Cardiac fibroblast (primary cell): ENCODE measurements at regions not wholly inside any gene's neighbourhood (a gene's known extent, or its start where the extent isn't known, plus 50 kb on each side); places are given as distances from the start of the nearest gene placed in this dataset.
"Not testable (repeated sequence)": the region's sequence is repeated elsewhere in the genome, so short reads cannot be mapped to it uniquely, and the experiment has no call there.

Experiments used
- DNase-seq, 2 donors: peaks; one replicate each; pipeline versions ENCODE4 v3.0.0 to v3.0.0-alpha.2; 2010; ENCODE audit warnings: low read depth in 2 of 2
- H3K4me3 ChIP-seq, 2 donors: replicated peaks in 1 of 2; 1 replicate in 1 of 2; 2 replicates in 1 of 2; pipeline ENCODE4 v1.5.1; 2011; ENCODE audit warnings: low read depth in 2 of 2, low read length in 2 of 2, mild to moderate bottlenecking in 2 of 2, moderate library complexity in 1 of 2
- TF ChIP-seq, protein P1 (sequence below): IDR thresholded peaks from one replicate; pipeline ENCODE4 v1.5.1; 2011; ENCODE audit warnings: low read depth, mild to moderate bottlenecking, low read length, inconsistent platforms

DNA sequence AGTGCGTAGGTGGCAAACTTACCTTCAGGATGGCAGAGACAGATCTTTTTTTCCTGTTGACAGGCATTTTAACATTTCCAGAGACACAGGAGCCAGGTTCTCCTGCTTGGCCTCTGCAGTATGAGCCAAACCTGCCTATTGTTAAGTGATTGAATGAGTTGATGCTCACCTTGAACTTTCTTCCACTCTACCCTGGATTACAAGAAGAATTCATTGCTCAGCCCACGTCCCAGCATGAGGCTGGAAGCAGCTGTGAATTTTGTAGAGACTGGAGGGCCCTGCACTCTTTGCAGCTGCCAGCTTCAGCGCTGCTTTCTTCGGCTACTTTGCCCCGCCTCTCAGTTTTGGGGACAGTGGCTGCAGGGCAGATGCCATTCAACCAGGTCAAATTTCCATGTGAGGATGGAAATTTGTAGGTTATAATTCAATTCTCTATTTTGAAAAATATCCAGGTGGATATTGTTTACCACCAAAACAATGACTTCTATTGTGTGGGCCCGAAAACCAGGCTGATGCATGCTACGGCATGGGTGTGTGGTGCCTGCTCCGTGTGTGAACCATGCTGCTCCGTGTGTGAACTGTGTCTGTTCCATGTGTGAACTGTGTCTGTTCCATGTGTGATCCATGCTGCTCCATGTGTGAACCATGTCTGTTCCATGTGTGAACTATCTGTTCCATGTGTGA, 75.2 kb upstream of the METTL9 start:
- DNase-seq = no peak
- no peak overlapping the region for H3K4me3 ChIP-seq
- TF ChIP-seq, protein P1, sequence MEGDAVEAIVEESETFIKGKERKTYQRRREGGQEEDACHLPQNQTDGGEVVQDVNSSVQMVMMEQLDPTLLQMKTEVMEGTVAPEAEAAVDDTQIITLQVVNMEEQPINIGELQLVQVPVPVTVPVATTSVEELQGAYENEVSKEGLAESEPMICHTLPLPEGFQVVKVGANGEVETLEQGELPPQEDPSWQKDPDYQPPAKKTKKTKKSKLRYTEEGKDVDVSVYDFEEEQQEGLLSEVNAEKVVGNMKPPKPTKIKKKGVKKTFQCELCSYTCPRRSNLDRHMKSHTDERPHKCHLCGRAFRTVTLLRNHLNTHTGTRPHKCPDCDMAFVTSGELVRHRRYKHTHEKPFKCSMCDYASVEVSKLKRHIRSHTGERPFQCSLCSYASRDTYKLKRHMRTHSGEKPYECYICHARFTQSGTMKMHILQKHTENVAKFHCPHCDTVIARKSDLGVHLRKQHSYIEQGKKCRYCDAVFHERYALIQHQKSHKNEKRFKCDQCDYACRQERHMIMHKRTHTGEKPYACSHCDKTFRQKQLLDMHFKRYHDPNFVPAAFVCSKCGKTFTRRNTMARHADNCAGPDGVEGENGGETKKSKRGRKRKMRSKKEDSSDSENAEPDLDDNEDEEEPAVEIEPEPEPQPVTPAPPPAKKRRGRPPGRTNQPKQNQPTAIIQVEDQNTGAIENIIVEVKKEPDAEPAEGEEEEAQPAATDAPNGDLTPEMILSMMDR = no peak

DNA sequence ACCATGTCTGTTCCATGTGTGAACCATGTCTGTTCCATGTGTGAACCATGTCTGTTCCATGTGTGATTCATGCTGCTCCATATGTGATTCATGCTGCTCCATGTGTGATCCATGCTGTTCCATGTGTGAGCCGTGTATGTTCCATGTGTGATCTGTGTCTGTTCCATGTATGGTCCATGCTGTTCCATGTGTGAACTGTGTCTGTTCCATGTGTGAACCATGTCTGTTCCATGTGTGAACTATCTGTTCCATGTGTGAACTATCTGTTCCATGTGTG, 74.7 kb upstream of the METTL9 start:
- H3K4me3 ChIP-seq, DNase-seq: not testable (repeated sequence)

DNA sequence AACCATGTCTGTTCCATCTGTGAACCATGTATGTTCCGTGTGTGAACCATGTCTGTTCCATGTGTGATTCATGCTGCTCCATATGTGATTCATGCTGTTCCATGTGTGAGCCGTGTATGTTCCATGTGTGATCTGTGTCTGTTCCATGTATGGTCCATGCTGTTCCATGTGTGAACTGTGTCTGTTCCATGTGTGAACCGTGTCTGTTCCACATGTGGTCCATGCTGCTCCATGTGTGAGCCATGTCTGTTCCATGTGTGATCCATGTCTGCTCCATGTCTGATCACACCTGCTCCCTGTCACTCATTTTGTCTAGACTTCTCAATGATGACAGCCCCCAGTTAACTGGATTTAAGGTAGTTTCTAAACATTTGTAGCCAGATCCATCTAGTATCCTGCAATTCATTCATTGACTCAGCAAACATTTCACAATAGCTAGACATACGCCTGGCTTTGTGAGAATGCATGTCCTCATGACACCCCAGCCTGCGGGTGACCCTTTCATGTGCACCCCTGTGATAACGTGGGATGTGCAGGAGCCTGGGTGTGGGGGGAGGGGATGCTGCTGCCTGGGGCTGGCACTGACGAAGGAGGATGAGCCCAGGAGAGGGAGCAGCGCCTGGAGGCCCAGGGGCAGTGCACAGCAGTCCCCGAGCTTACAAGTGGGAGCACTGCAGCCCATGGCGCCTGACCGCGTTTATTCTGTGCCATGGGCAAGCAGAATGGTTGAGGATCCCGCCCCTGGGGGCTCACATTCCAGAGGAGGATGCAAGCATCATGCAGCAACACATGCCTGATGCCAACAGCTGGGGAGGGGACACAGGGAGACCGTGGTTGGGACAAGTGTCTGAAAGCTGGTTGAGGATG, 74.1 kb upstream of the METTL9 start:
- peak; percentile 62 to 84 for DNase-seq
- not testable (repeated sequence) for H3K4me3 ChIP-seq

DNA sequence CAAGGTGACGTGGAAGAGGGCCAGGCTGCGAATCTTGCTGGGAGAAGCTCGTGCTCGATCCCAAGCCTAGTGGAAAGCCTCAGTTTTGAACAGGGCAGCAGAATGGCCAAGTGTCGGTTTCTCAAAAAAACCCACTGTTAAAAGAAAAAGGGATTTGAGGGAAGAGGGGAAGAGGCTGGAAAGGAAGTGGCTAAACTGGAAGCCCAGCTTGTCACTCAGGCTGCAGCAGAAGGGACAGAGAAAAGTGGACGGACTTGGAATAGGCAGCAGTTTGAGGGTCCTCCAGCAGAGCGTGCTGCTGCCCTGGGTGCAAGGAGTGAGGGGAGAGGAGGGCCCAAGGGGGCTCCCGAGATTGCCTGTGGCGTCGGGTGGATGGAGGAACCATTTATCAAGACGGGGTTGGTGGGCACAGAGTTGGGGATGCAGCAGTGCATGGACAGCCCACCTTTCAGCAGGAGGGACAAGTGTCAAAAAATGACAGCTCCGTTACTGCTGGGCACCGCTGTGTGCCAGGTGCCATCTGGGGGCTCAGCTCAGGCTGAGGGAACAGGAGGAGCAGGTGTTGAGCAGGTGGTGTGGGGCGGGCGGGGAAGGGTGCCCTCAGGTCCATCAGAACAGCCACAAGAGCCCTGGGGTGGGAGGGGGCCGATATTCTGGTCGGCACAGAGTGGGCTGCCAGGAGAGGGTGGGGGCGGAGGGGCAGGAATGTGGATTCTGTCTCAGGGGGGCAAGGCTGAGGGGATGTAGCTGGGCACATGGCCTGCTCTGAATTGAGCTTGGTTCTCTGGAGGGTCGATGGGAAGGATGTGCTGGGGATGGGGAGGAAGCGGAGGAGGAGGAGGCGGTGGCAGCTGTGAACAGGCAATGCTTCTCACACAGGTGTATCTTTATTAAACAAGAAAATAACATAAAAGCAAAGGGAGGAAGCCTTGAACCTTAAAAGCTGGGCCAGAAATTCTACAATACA, 73.1 kb upstream of the METTL9 start:
- not testable (repeated sequence) for H3K4me3 ChIP-seq, DNase-seq

DNA sequence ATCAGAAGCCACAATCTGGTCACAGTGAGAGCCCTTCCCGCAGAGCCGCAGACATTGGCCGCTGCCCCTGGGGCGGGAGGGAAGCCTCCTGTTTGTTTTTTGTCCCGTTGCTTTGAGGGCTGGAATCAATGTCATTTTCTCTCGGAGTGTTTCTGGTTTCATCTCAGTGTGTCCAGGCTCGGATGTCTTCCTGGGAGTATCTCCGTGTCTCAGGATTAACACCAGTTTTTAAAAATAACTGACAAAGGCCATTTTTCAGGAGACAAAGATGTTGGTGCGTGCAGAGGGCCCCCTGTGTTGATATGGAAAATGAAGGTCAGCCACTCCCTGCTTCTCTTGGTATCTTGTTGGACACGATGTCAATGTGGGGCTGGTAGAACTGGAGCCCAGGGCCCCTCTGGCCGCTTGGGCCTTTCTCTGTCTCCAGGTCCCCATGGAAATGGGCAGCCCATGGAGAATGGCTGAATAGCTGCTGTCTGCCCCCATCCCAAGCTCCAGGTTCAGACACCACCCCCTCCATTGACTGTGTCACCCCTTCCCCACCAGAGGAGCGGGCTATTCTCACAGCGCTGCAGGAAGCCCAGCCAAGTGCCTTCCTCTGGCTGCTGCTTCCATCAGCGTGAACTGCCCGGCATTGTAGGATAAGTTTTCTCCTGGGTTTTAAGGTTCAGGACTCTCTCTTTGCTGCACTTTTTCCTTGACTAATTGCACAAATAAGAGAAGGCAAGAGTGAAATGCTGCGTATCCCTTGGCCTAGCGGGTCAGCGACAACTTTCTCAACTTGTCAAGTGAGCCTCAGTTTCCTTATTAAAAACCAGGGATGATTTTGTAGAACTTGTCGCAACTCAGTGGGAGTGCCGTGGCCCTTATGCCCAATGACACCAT, 72.2 kb upstream of the METTL9 start:
- H3K4me3 ChIP-seq = no peak overlapping the region
- no peak for DNase-seq
- TF ChIP-seq, protein P1 = no peak

DNA sequence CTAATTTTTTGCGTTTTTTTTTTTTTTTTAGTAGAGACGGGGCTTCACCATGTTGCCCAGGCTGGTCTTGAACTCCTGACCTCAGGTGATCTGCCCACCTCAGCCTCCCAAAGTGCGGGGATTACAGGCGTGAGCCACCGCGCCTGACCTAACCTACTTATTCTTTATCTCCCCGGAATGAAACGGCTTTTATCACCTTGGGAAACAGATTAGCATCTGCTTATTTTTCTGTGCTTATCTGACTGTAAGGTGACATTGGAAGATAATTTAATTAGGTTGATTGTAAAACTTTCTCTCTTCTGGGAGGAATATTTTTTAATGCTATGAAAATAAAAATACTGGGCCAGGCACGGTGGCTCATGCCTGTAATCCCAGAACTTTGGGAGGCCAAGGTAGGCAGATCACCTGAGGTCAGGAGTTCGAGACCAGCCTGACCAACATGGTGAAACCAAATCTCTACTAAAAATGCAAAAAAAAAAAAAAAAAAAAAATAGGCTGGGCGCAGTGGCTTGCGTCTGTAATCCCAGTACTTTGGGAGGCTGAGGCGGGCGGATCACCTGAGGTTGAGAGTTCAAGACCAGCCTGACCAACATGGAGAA, 70.2 kb upstream of the METTL9 start:
- H3K4me3 ChIP-seq, DNase-seq: not testable (repeated sequence)

DNA sequence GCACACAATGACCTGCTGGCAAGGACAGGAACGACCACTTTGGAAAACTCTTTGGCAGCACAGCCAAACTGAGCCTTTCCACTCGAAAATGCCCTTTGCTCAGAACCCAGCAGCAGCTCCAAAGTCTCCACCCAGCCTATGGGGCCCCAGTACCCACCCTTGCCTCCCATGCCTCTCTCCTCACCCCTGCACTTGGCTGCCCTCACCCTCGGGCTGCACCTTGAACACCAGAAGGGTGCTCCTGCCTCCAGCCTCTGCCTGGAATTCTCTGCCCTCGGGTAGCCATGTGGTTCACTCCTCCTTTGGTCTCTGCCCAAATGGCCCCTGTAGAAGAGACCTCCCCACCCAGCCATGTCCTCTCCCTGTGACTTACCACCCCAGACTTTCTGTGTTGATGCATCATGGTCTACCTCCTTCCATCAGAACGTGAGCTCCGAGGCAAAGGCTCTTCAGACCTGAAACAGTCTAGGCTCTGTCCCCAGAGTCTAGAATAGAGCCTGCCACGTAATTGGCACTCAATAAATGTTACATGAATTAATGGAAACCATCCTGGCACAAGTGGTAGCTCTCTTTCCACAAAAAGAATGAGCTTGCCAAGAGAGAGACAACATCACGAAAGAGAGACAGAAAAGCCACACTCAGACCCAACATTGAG, 68.5 kb upstream of the METTL9 start:
- not testable (repeated sequence) for H3K4me3 ChIP-seq, DNase-seq

DNA sequence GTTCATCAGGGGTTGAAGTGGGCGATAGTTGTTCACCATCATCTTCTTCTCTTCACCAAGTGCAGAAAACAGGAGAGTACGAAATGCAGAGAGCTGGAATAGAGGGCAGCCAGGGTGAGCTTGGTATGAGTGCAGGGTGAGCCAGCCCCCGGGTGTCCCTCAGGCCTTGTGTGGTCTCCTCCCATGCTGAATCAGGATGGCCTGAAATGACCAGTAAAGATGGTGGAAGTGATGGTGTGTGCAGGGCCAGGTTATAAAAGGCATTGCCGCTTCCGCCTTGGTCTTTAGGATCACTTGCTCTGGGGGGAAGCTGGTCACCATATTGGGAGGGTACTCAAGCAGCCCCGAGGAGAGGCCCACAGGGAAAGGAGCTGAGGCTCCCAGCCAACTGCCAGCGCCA, 66.4 kb upstream of the METTL9 start:
- not testable (repeated sequence) for H3K4me3 ChIP-seq, DNase-seq

DNA sequence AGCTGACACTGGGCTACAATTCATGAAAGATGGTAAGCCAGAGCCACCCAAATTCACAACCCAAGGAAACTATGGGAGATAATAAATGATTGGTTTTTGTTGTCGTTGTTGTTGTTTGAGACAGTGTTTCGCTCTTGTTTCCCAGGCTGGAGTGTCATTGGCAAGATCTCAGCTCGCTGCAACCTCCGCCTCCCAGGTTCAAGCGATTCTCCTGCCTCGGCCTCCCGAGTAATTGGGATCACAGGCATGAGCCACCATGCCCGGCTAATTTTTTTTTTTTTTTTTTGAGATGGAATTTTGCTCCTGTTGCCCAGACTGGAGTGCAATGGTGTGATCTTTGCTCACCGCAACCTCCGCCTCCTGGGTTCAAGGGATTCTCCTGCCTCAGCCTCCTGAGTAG, 65.9 kb upstream of the METTL9 start:
- H3K4me3 ChIP-seq, DNase-seq: not testable (repeated sequence)

DNA sequence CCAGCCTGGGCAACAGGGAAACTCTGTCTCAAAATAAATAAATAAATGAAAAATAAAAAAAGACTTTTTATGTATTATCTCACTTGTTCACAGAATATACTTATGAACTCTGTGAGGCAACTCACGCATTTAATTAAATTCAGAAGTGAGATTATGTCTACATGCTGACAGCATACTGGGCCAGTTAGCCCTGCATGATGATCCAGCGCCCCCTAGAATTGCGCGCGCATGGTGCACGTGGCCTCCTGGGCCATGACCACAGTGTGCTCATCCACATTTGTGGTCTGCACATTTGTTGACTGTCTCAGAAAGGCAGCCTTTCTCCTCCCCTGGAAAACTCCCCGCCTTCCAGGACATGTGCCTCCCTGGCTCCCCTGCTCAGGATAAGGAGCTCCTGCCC, 64.8 kb upstream of the METTL9 start:
- DNase-seq, H3K4me3 ChIP-seq: not testable (repeated sequence)

DNA sequence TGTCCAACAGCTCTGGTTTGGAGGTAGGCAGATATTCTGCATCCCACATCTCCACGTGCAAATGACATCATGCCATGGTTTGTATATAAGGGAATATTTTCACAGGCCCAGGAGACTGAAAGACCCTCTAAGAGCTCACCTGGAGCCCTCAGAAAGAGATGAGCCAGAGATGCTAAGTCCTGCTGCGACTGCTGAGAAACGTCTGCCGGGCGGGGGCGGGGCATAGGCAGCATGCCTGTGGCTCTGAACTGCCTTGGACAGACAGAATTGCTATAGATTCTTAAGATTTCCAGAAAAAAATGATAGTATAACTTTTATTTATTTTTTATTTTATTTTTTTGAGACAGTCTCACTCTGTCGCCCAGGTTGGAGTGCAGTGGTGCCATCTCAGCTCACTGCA, 64.2 kb upstream of the METTL9 start:
- not testable (repeated sequence) for DNase-seq, H3K4me3 ChIP-seq

DNA sequence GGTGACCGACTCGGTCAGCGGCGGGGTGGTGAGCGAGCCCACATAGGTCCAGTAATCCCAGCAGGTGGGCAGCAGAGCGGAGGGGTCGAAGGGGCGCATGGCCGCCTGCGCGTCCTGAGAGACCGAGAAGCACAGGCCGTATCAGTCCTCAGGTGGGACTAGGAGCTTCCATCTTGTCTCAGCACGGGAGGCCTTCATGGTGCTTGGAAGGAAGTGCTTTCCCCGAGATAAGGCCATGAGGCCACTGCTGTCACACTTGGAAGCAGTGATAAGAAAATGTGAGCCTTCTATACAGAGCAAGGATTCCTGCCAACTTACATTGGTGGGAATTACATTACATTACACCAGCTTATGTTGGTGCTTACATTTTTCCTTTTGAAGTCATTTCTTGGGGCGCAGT, 62.6 kb upstream of the METTL9 start:
- not testable (repeated sequence) for H3K4me3 ChIP-seq, DNase-seq

DNA sequence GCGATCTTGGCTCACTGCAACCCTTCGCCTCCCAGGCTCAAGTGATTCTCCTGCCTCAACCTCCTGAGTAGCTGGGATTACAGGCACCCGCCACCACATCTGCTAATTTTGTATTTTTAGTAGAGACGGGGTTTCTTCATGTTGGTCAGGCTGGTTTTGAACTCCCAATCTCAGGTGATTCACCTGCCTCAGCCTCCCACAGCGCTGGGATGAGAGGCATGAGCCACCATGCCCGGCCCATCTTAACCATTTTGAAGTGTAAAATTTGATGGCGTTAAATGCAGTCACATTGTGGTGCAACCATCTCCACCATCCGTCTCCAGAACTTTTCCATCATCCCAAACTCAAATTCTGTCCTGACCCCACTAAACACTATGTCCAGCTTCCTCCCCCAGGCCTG, 61.8 kb upstream of the METTL9 start:
- H3K4me3 ChIP-seq, DNase-seq: not testable (repeated sequence)

DNA sequence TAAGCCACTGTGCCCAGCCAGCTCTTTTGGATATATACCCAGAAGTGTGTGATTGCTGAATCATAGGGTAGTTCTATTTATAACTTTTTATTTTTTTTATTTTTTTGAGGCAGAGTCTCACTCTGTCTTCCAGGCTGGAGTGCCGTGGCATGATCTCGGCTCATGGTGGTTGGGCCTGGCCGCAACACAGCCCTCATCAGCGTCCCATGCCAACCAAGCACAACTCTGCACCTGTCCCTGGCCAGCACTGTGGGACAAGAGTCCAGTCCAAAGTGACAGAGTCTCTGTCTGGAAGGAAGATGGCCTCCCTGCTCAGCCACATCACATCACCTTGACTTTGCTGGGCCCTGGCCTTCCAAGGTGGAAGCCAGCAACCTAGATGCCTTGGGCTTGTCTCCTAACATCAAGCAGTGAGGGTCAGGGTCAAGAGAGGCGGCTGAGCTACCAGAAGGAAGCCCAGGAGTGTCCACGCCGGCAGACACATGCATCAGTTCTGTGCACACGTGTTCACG, 60.2 kb upstream of the METTL9 start:
- not testable (repeated sequence) for DNase-seq, H3K4me3 ChIP-seq
